ENCODE measurements at regions not wholly inside any gene's neighbourhood (a gene's known extent, or its start where the extent isn't known, plus 50 kb on each side); places are given as distances from the start of the nearest gene placed in this dataset.

DNA sequence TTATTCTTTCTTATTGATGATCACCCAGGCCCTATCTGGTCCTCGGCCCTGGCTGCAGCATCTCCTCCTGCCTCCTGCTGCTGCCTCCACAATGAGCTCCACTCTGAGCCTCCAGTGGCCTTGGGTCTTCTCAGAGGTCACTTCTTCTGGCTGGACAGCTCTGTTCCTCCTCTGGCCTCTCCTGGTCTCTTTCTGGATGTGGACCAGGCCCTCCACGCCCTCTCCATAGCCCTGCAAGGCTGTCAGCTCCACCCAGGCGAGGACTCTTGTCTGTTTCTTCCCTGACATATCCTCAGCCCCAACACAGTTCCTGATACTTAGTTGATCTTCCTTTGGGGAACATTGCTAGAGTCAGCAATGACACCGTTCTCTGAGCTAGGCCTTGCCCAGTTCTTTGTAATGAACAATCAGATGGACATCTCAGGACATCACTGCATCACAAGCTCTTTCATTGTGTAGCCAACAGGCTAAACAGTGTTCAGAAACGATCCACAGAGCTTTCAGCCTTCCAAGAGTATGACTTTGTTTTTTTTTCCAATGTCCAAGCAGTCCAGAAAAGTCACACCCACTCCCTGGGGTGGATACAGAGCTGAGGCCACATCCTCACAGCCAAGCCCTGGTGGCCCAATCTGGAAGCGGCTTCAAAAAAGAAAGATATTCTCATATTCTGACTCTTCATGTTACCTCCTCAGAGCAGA, 62.5 kb upstream of the DNAH5 start:
- TF ChIP-seq CTCF (IDR thresholded peaks at IDR 0.05) (no peak), POLR2A (IDR thresholded peaks at IDR 0.05) (no peak)

All from right lobe of liver (tissue), 4 donors.